K562 (cell line): ENCODE measurements at regions not wholly inside any gene's neighbourhood (a gene's known extent, or its start where the extent isn't known, plus 50 kb on each side); places are given as distances from the start of the nearest gene placed in this dataset.

Experiments
- ATAC-seq: fragments of 200-7000 bp; cut with Tn5 transposase; 3 replicates; pipeline ENCODE4 v1.9.1; 2020; ENCODE audit warnings: moderate library complexity
- BruUV-seq: library from RNA; stranded (reverse); fragments of 400-500 nt; replicated peaks from 2 replicates; lab custom pipeline; 2021; lab: Mats Ljungman, UMichigan
- CTCF ChIA-PET: fragments of 300-600 bp; formaldehyde crosslinking; extraction: SDS; loops from one replicate; lab custom pipeline; 2021; ENCODE audit warnings: low intra/inter-chr PET ratio; lab: Yijun Ruan, JAX
- POLR2A ChIA-PET: fragments of 300-600, 350-650 bp; sonication (Branson Sonifier 250); formaldehyde crosslinking; extraction: SDS; loops from one replicate; lab custom pipeline; 2021; ENCODE audit warnings: antibody characterized with exemption, inconsistent platforms; lab: Yijun Ruan, JAX
- DNase-seq, 4 experiments: peaks; one replicate each; pipeline versions ENCODE4 v3.0.0 to v3.0.0-alpha.2; 2011 to 2018; ENCODE audit warnings: low spot score in 3 of 4, mixed read lengths in 3 of 4; ENCODE audit errors: extremely low read depth in 1 of 4
- FAIRE-seq: peaks from 2 replicates; lab custom pipeline; 2011; peaks lifted over from hg19 to GRCh38; lab: Jason Lieb, UNC
- H2AFZ ChIP-seq: 2 replicates; pipeline ENCODE4 v1.6.0; 2011; ENCODE audit warnings: low read depth, low read length, control low read depth, inconsistent platforms
- H3K27ac ChIP-seq: fragments of 200-600 bp; 3 replicates; pipeline ENCODE4 v1.8.0; 2011; ENCODE audit warnings: low read depth, mild to moderate bottlenecking, control low read depth, inconsistent platforms, low read length, moderate library complexity, mixed read lengths; ENCODE audit errors: extremely low read depth
- H3K27me3 ChIP-seq, 2 experiments: fragments of 300-600 bp in 1 of 2; 2 replicates in 1 of 2; 3 replicates in 1 of 2; pipeline versions ENCODE4 v1.6.0 to v1.8.0; 2011; ENCODE audit warnings: inconsistent platforms in 2 of 2, low read length in 2 of 2, mild to moderate bottlenecking in 1 of 2, mixed read lengths in 1 of 2, moderate library complexity in 1 of 2; ENCODE audit not compliant: control insufficient read depth in 2 of 2, insufficient read depth in 2 of 2
- H3K36me3 ChIP-seq: fragments of 300-600 bp; 3 replicates; pipeline ENCODE4 v1.8.0; 2011; ENCODE audit warnings: mild to moderate bottlenecking, low read length, inconsistent platforms; ENCODE audit not compliant: control insufficient read depth, insufficient read depth
- H3K4me1 ChIP-seq, 2 experiments: fragments of 200-600 bp in 1 of 2; replicated peaks in 1 of 2; 2 replicates in 1 of 2; 3 replicates in 1 of 2; pipeline versions ENCODE4 v1.5.1 to v1.8.0; 2011; ENCODE audit warnings: inconsistent platforms in 2 of 2, low read length in 2 of 2, mild to moderate bottlenecking in 1 of 2, mixed read lengths in 1 of 2, moderate library complexity in 1 of 2; ENCODE audit not compliant: control insufficient read depth in 2 of 2, insufficient read depth in 2 of 2
- H3K4me2 ChIP-seq: 2 replicates; pipeline ENCODE4 v1.6.1; 2011; ENCODE audit warnings: low read length, control low read depth, inconsistent platforms, mixed read lengths; ENCODE audit not compliant: insufficient read depth
- H3K4me3 ChIP-seq: fragments of 200-600 bp; sonication (generic), shearing (Covaris generic); 2 replicates; pipeline ENCODE4 v1.5.1; 2016; ENCODE audit warnings: control low read depth, inconsistent platforms
- H3K79me2 ChIP-seq: fragments of 200-600 bp; 3 replicates; pipeline ENCODE4 v1.8.0; 2011; ENCODE audit warnings: low read length, inconsistent platforms; ENCODE audit not compliant: control insufficient read depth, insufficient read depth
- H3K9ac ChIP-seq, 2 experiments: 2 replicates each; pipeline versions ENCODE4 v1.6.0 to v1.6.1; 2011; ENCODE audit warnings: low read depth in 2 of 2, low read length in 2 of 2, control low read depth in 1 of 2, inconsistent platforms in 1 of 2, mild to moderate bottlenecking in 1 of 2, mixed read lengths in 1 of 2; ENCODE audit not compliant: insufficient read depth in 1 of 2
- H3K9me1 ChIP-seq: one replicate; pipeline ENCODE4 v1.6.0; 2011; ENCODE audit warnings: inconsistent platforms, mild to moderate bottlenecking, low read length, moderate library complexity; ENCODE audit not compliant: control insufficient read depth, insufficient read depth
- H3K9me3 ChIP-seq: replicated peaks from 2 replicates; pipeline ENCODE4 v1.5.1; 2011; ENCODE audit warnings: low read depth, low read length, inconsistent platforms; ENCODE audit not compliant: control insufficient read depth, insufficient read depth
- H4K20me1 ChIP-seq: replicated peaks from 2 replicates; pipeline ENCODE4 v1.6.1; 2011; ENCODE audit warnings: low read length, inconsistent platforms, mixed read lengths; ENCODE audit not compliant: control insufficient read depth, insufficient read depth
- CBFA2T2 ChIP-seq: fragments of 450-650 bp; conservative IDR thresholded peaks from 2 replicates; pipeline ENCODE4 v1.6.1; 2017; ENCODE audit warnings: mild to moderate bottlenecking
- CBFB ChIP-seq: sonication (generic); formaldehyde crosslinking; IDR thresholded peaks from 2 replicates; pipeline ENCODE4 v1.4.0; 2020; ENCODE audit warnings: mild to moderate bottlenecking, missing genetic modification reagents
- FOXJ2 ChIP-seq: fragments of 200-800 bp; sonication (Bioruptor generic); IDR thresholded peaks from 2 replicates; pipeline ENCODE4 v1.6.1; 2016; ENCODE audit warnings: missing genetic modification characterization, missing compliant biosample characterization
- GTF2B ChIP-seq: IDR thresholded peaks from 2 replicates; pipeline ENCODE4 v1.6.1; 2011; ENCODE audit not compliant: insufficient read length; ENCODE audit errors: extremely low read depth
- HDAC8 ChIP-seq: fragments of 450-650 bp; IDR thresholded peaks from 2 replicates; pipeline ENCODE4 v1.6.1; 2016; ENCODE audit warnings: mild to moderate bottlenecking, missing genetic modification characterization, moderate library complexity, missing compliant biosample characterization
- HDGF ChIP-seq: fragments of 450-650 bp; IDR thresholded peaks from 2 replicates; pipeline ENCODE4 v1.6.1; 2016
- HMGN3 ChIP-seq: IDR thresholded peaks from 2 replicates; pipeline ENCODE4 v1.6.1; 2011; ENCODE audit warnings: borderline replicate concordance, low read depth, mild to moderate bottlenecking, mixed read lengths, low read length; ENCODE audit not compliant: insufficient read length; ENCODE audit errors: extremely low read depth
- KDM2B ChIP-seq: fragments of 250-450 bp; sonication (Bioruptor Pico); IDR thresholded peaks from 2 replicates; pipeline ENCODE4 v1.8.0; 2021; ENCODE audit warnings: mild to moderate bottlenecking, moderate library complexity
- STAT5B ChIP-seq: fragments of 250-450 bp; sonication (Bioruptor Pico); IDR thresholded peaks from 2 replicates; pipeline ENCODE4 v1.8.0; 2021; ENCODE audit warnings: mild to moderate bottlenecking, inconsistent platforms
- TCF3 ChIP-seq: sonication (generic); formaldehyde crosslinking; IDR thresholded peaks from 2 replicates; pipeline ENCODE4 v1.4.0; 2020; ENCODE audit warnings: mild to moderate bottlenecking, missing genetic modification reagents
- VEZF1 ChIP-seq: fragments of 200-800 bp; sonication (Bioruptor generic); IDR thresholded peaks from 2 replicates; pipeline ENCODE4 v1.6.1; 2017; ENCODE audit warnings: missing genetic modification characterization, missing compliant biosample characterization
- ZC3H8 ChIP-seq: fragments of 450-650 bp; IDR thresholded peaks from 2 replicates; pipeline ENCODE4 v1.6.1; 2017
- ZFPM2 ChIP-seq: fragments of 250-450 bp; sonication (Bioruptor Pico); IDR thresholded peaks from 2 replicates; pipeline ENCODE4 v1.5.1; 2022; ENCODE audit warnings: mild to moderate bottlenecking
- ZNF311 ChIP-seq: fragments of 250-450 bp; sonication (Bioruptor Pico); IDR thresholded peaks from 2 replicates; pipeline ENCODE4 v1.4.0; 2020; ENCODE audit warnings: mild to moderate bottlenecking, moderate library complexity
- ZNF436 ChIP-seq: fragments of 250-450, 450-650 bp; sonication (Bioruptor Pico); formaldehyde crosslinking; IDR thresholded peaks from 2 replicates; pipeline ENCODE4 v1.7.0; 2020; ENCODE audit warnings: mild to moderate bottlenecking
- ZNF778 ChIP-seq: fragments of 450-650 bp; formaldehyde crosslinking; IDR thresholded peaks from 2 replicates; pipeline ENCODE4 v1.4.0; 2020; ENCODE audit warnings: mild to moderate bottlenecking, moderate library complexity
- ZNF79 ChIP-seq: fragments of 250-450 bp; sonication (Bioruptor Pico); IDR thresholded peaks from 2 replicates; pipeline ENCODE4 v1.4.0; 2020; ENCODE audit warnings: low read depth, mild to moderate bottlenecking, moderate library complexity
- WGBS: fragments of 100-300 bp; shearing (Covaris generic); methylation state at CpG from one replicate; pipeline ENCODE4 v1.1.6; 2016; ENCODE audit warnings: low coverage, mixed read lengths; ENCODE audit not compliant: insufficient coverage; ENCODE audit errors: missing lambda C conversion rate; 5-methylcytosine and 5-hydroxymethylcytosine counted together
- in situ Hi-C: fragments of 300-500 bp; cut with MboI; formaldehyde crosslinking; loops from 4 replicates; pipeline ENCODE4 v1.15.0; 2018; ENCODE audit warnings: inconsistent platforms, mixed read lengths
- intact Hi-C: fragments of 100-400 bp; cut with micrococcal nuclease; formaldehyde crosslinking; loops from 2 replicates; pipeline ENCODE4 v1.14.2; 2022
- TF ChIP-seq, protein P1 (sequence below): fragments of 450-650 bp; IDR thresholded peaks from 2 replicates; pipeline ENCODE4 v1.6.1; 2018; ENCODE audit not compliant: partially characterized antibody

DNA sequence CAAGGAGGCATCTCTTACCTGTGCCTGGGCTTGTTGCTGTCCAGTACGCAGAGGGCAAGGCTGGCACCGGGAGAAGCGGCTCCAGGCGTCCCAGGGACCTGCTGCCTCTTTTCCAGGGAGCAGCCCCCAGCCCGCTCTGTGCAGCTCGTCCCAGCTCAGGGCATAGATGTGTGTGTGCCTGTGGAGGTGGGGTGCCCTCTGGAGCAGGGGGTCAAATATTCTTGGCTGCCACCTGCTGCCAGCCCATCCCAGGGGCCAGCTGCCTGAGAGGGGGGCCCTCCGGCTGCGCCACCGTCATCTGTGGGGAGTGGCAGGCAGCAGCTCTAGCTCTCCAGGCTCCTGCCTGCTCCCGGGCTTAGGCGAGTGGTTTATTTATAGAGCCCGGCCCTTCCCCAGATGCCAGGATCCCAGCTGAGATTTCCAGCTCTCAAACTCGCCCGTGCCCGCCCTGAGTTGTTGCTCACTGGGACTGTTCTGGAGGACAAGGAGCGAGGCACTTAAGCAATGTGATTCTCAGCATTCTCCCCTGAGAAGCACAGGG, 87.5 kb downstream of the RTL6 start:
- Histone ChIP-seq H3K36me3 (no peaks in the 10 kb centered on the region), H3K27ac (no peak overlapping the region), H3K4me1 (no peaks in the 10 kb centered on the region), H4K20me1 (no peaks in the 10 kb centered on the region; the same call in 1 of the 2 replicates), H3K79me2 (no peaks in the 10 kb centered on the region), H3K4me3 (no peak overlapping the region), H2AFZ (no peak overlapping the region), H3K9me3 (no peaks in the 10 kb centered on the region), H3K9me1 (no peaks in the 10 kb centered on the region), H3K27me3 (peaks cover 4 to 47% of the 10 kb centered on the region in 2 experiments; a peak in 4 of 5 replicates), H3K4me2 (no peak overlapping the region), H3K9ac (no peak overlapping the region)
- FAIRE-seq: no peak
- no TSS peak for BruUV-seq
- no peak for ATAC-seq
- TF ChIP-seq KDM2B (CRISPR knock-in tag): no peak
- TF ChIP-seq ZFPM2 (CRISPR knock-in tag): no peak
- TF ChIP-seq ZNF311 (CRISPR knock-in tag): no peak
- no peak for TF ChIP-seq CBFA2T2
- TF ChIP-seq FOXJ2: no peak
- TF ChIP-seq ZC3H8: no peak
- no peak for TF ChIP-seq VEZF1
- no peak for TF ChIP-seq HDGF
- TF ChIP-seq HDAC8 (tag): no peak
- no peak for TF ChIP-seq TCF3 (CRISPR knock-in tag)
- no peak for TF ChIP-seq ZNF778 (CRISPR knock-in tag)
- no peak for TF ChIP-seq GTF2B
- no peak for TF ChIP-seq ZNF436 (CRISPR knock-in tag)
- no peak for TF ChIP-seq STAT5B (CRISPR knock-in tag)
- TF ChIP-seq HMGN3: no peak
- TF ChIP-seq CBFB: no peak
- TF ChIP-seq, protein P1, sequence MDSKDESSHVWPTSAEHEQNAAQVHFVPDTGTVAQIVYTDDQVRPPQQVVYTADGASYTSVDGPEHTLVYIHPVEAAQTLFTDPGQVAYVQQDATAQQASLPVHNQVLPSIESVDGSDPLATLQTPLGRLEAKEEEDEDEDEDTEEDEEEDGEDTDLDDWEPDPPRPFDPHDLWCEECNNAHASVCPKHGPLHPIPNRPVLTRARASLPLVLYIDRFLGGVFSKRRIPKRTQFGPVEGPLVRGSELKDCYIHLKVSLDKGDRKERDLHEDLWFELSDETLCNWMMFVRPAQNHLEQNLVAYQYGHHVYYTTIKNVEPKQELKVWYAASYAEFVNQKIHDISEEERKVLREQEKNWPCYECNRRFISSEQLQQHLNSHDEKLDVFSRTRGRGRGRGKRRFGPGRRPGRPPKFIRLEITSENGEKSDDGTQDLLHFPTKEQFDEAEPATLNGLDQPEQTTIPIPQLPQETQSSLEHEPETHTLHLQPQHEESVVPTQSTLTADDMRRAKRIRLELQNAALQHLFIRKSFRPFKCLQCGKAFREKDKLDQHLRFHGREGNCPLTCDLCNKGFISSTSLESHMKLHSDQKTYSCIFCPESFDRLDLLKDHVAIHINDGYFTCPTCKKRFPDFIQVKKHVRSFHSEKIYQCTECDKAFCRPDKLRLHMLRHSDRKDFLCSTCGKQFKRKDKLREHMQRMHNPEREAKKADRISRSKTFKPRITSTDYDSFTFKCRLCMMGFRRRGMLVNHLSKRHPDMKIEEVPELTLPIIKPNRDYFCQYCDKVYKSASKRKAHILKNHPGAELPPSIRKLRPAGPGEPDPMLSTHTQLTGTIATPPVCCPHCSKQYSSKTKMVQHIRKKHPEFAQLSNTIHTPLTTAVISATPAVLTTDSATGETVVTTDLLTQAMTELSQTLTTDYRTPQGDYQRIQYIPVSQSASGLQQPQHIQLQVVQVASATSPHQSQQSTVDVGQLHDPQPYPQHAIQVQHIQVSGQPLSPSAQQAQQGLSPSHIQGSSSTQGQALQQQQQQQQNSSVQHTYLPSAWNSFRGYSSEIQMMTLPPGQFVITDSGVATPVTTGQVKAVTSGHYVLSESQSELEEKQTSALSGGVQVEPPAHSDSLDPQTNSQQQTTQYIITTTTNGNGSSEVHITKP: no peak
- TF ChIP-seq ZNF79 (CRISPR knock-in tag): no peak
- CTCF ChIA-PET: no interaction called here
- in situ Hi-C loops (no loop called here), intact Hi-C loops (no loop called here)
- DNase-seq: no peak
- 0% methylated on average over 10 of the region's 16 CpGs for WGBS
- POLR2A ChIA-PET: no interaction called here
